ENCODE measurements at regions not wholly inside any gene's neighbourhood (a gene's known extent, or its start where the extent isn't known, plus 50 kb on each side); places are given as distances from the start of the nearest gene placed in this dataset.

DNA sequence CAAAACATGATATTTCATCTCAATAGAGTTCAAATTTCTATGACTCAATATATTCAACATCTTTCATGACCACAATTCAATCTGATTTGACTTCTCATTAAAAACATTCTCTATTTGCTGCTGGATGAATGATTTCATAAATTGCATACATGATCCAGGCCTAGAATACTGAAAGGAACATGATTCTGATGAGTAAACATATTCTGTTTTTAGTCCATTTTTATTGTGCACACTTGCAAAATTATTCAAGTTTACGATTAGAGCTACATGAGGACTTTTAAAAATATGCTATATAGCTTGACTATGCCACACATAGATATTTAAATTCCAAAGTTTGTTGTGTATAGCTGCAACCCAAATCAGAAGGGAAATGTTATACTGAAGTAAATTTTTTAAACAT, 273.8 kb upstream of the GRIP1 start:
- no peaks in the 10 kb centered on the region for H3K4me1 ChIP-seq (ENCODE audit: control insufficient read depth, extremely low read depth, insufficient read depth, low read length)
- H3K79me2 ChIP-seq (ENCODE audit: control insufficient read depth, insufficient read depth, low read length) = no peaks in the 10 kb centered on the region
- H3K9me3 ChIP-seq (replicated peaks; ENCODE audit: control insufficient read depth, insufficient read depth, low read length) = no peaks in the 10 kb centered on the region
- FAIRE-seq = no peak
- H3K27me3 ChIP-seq (ENCODE audit: control insufficient read depth in 2 of 2, insufficient read depth in 2 of 2, low read length in 2 of 2) = no peaks in the 10 kb centered on the region
- dilution Hi-C loops (cut with MboI; ENCODE audit: extremely low pct_ligation_motif_present, low sequenced_read_pairs) (no loop called here), intact Hi-C loops (cut with micrococcal nuclease) (no loop called here)
- no peak for TF ChIP-seq CTCF (IDR thresholded peaks at IDR 0.05; ENCODE audit: extremely low read depth in 1 of 2, insufficient read depth in 1 of 2, low read depth in 1 of 2, low read length in 2 of 2)
- TF ChIP-seq MYC (IDR thresholded peaks at IDR 0.05; ENCODE audit: low read depth, low read length) = no peak
- no peak for TF ChIP-seq GATA2 (IDR thresholded peaks at IDR 0.05; ENCODE audit: insufficient read depth, insufficient read length, low read depth, low read length)
- no peak for TF ChIP-seq POLR2A (IDR thresholded peaks at IDR 0.05; ENCODE audit: low read depth, low read length)
- TF ChIP-seq MAX (IDR thresholded peaks at IDR 0.05; ENCODE audit: insufficient read depth, insufficient read length) = no peak
- no peak for TF ChIP-seq POLR2AphosphoS5 (IDR thresholded peaks at IDR 0.05; ENCODE audit: insufficient read depth, low read depth, low read length)
- TF ChIP-seq JUN (IDR thresholded peaks at IDR 0.05; ENCODE audit: borderline replicate concordance, insufficient read depth, insufficient read length, low read depth) = no peak
- TF ChIP-seq FOS (IDR thresholded peaks at IDR 0.05; ENCODE audit: borderline replicate concordance, insufficient read depth, low read length) = no peak
- no peak for TF ChIP-seq EZH2 (IDR thresholded peaks at IDR 0.05; ENCODE audit: borderline replicate concordance, low read depth, low read length, severe bottlenecking)
- DNase-seq (ENCODE audit: low read depth, low spot score) = no peak
- no peak overlapping the region for H3K4me3 ChIP-seq (replicated peaks in 1 of 3; ENCODE audit: insufficient read depth in 1 of 3, low read depth in 1 of 3, low read length in 3 of 3)
- no peaks in the 10 kb centered on the region for H3K36me3 ChIP-seq (ENCODE audit: control insufficient read depth in 2 of 2, extremely low read depth in 1 of 2, insufficient read depth in 2 of 2, low read length in 2 of 2)
- no peak overlapping the region for H2AFZ ChIP-seq (ENCODE audit: low read depth, low read length)
- no peak overlapping the region for H3K4me2 ChIP-seq (ENCODE audit: insufficient read depth, low read length)
- H3K9me1 ChIP-seq (replicated peaks; ENCODE audit: control insufficient read depth, extremely low read depth, insufficient read depth, low read length) = no peaks in the 10 kb centered on the region
- ChIA-PET POLR2A (no interaction called here), CTCF (no interaction called here)
- H3K9ac ChIP-seq (replicated peaks; ENCODE audit: extremely low read depth, insufficient read depth, low read length) = no peak overlapping the region
- H4K20me1 ChIP-seq (replicated peaks; ENCODE audit: control insufficient read depth, extremely low read depth, insufficient read depth, low read length) = no peaks in the 10 kb centered on the region
- no TSS peak for BruUV-seq (replicated peaks)
- H3K27ac ChIP-seq (ENCODE audit: insufficient read depth, low read depth, low read length) = no peak overlapping the region
